HG03097 (cell line): ENCODE measurements at regions not wholly inside any gene's neighbourhood (a gene's known extent, or its start where the extent isn't known, plus 50 kb on each side); places are given as distances from the start of the nearest gene placed in this dataset.
A peak's percentile ranks its signal among the peaks of the same experiment; 100 is the strongest.
"Not testable (repeated sequence)": the region's sequence is repeated elsewhere in the genome, so short reads cannot be mapped to it uniquely, and the experiment has no call there.

Experiments used
- ATAC-seq: cut with Tn5 transposase; IDR thresholded peaks from one replicate; pipeline ENCODE4 v1.9.1; 2021; ENCODE audit not compliant: unreplicated experiment, low FRiP score

GRCh38 chr3:177681156-177681555 lies 483.9 kb upstream of the TBL1XR1 start:
- ATAC-seq: no peak

- ATAC-seq: no peak
Measured at GRCh38 chr3:177681852-177682251, 484.6 kb upstream of the TBL1XR1 start.

- ATAC-seq: no peak
Measured at GRCh38 chr3:177683586-177683985, 486.3 kb upstream of the TBL1XR1 start.

GRCh38 chr3:177686671-177687070 lies 489.4 kb upstream of the TBL1XR1 start:
- ATAC-seq: no peak

GRCh38 chr3:177687291-177687690 lies 490.0 kb upstream of the TBL1XR1 start:
- ATAC-seq: no peak

GRCh38 chr3:177688152-177688551 lies 490.9 kb upstream of the TBL1XR1 start:
- no peak for ATAC-seq

GRCh38 chr3:177689077-177689476 lies 491.8 kb upstream of the TBL1XR1 start:
- no peak for ATAC-seq

- ATAC-seq: no peak
Measured at GRCh38 chr3:177689869-177690268, 492.6 kb upstream of the TBL1XR1 start.

- no peak for ATAC-seq
Measured at GRCh38 chr3:177690306-177690705, 493.0 kb upstream of the TBL1XR1 start.

- ATAC-seq: no peak
Measured at GRCh38 chr3:177692304-177692975, 495.2 kb upstream of the TBL1XR1 start.

GRCh38 chr3:177693616-177694264 lies 496.5 kb upstream of the TBL1XR1 start:
- ATAC-seq: no peak

- ATAC-seq: peak; percentile 82
Measured at GRCh38 chr3:177694316-177694715, 497.0 kb upstream of the TBL1XR1 start.

GRCh38 chr3:177694951-177695350 lies 497.7 kb upstream of the TBL1XR1 start:
- ATAC-seq: no peak

- no peak for ATAC-seq
Measured at GRCh38 chr3:177700117-177700516, 502.8 kb upstream of the TBL1XR1 start.

- no peak for ATAC-seq
Measured at GRCh38 chr3:177703788-177704187, 506.5 kb upstream of the TBL1XR1 start.

GRCh38 chr3:177705976-177706823 lies 508.9 kb upstream of the TBL1XR1 start:
- no peak for ATAC-seq

GRCh38 chr3:177709470-177709869 lies 512.2 kb upstream of the TBL1XR1 start:
- ATAC-seq: not testable (repeated sequence)

- no peak for ATAC-seq
Measured at GRCh38 chr3:177710506-177710905, 513.2 kb upstream of the TBL1XR1 start.

GRCh38 chr3:177711637-177712036 lies 514.4 kb upstream of the TBL1XR1 start:
- no peak for ATAC-seq

- ATAC-seq: no peak
Measured at GRCh38 chr3:177713928-177714900, 516.9 kb upstream of the TBL1XR1 start.
